GM19351 (cell line): ENCODE measurements at regions not wholly inside any gene's neighbourhood (a gene's known extent, or its start where the extent isn't known, plus 50 kb on each side); places are given as distances from the start of the nearest gene placed in this dataset.
"Not testable (repeated sequence)": the region's sequence is repeated elsewhere in the genome, so short reads cannot be mapped to it uniquely, and the experiment has no call there.

Experiments
- ATAC-seq: cut with Tn5 transposase; IDR thresholded peaks from one replicate; pipeline ENCODE4 v1.9.1; 2021; ENCODE audit warnings: mild to moderate bottlenecking, moderate library complexity; ENCODE audit not compliant: unreplicated experiment

GRCh38 chr22:22296047-22296446, 51.5 kb downstream of the VPREB1 start:
- not testable (repeated sequence) for ATAC-seq

- ATAC-seq = not testable (repeated sequence)
Measured at GRCh38 chr22:22297159-22297793, 52.7 kb downstream of the VPREB1 start.

- not testable (repeated sequence) for ATAC-seq
Measured at GRCh38 chr22:22297794-22298653, 53.4 kb downstream of the VPREB1 start.

DNA sequence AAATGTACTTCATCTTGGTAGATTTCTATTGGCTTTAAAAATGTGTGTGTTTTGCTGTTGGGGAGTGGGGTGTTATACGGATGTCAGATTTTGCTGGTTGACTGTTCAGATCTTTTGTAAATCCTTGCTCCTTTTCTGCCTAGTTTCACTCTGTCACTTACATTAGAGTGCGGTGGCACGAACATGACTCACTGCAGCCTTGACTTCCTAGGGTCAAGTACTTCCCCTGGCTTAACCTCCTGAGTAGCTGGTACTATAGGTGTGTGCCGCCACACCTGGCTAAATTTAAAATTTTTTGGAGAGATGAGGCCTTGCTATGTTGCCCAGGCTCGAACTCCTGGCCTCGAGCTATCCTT, 54.0 kb downstream of the VPREB1 start:
- ATAC-seq = not testable (repeated sequence)

GRCh38 chr22:22300511-22300910, 55.9 kb downstream of the VPREB1 start:
- not testable (repeated sequence) for ATAC-seq

- ATAC-seq = not testable (repeated sequence)
Measured at GRCh38 chr22:22300946-22301345, 56.4 kb downstream of the VPREB1 start.

DNA sequence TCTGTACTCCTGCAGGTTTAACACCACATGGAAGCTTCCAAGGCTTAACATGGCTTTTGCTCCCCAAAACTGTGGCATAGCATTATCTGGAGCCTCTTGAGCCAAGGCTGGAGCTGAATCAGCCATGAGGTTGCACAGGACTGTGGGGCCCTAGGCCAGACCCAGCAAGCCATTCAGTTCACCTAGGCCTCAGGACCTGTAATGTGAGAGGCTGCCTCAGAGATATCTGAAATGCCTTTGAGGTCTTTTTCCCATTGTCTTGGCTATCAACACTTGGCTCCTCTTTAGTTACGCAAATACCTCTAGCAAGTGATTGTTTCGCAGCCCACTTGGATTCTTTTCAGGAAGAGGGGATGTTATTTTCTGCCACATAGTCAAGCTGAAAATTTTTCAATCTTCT, 72.0 kb downstream of the VPREB1 start:
- ATAC-seq = no peak

GRCh38 chr22:22318723-22319465, 74.3 kb downstream of the VPREB1 start:
- ATAC-seq = no peak

GRCh38 chr22:22321743-22322611, 77.4 kb downstream of the VPREB1 start:
- ATAC-seq = peak; percentile 72

DNA sequence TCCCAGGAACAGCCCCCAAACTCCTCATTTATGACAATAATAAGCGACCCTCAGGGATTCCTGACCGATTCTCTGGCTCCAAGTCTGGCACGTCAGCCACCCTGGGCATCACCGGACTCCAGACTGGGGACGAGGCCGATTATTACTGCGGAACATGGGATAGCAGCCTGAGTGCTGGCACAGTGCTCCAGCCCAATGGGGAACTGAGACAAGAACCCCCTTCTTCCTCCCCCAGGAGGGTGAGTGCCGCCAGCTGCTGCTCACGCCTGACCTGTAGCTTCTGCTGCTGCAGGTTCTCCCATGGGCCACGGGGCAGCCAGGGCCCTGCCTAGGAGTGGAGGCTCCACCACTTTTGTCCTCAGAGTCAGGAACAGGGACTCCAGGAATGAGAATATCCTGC, 78.2 kb downstream of the VPREB1 start:
- ATAC-seq = no peak

- ATAC-seq = no peak
Measured at GRCh38 chr22:22327723-22328122, 83.1 kb downstream of the VPREB1 start.

GRCh38 chr22:22329792-22330191, 85.2 kb downstream of the VPREB1 start:
- ATAC-seq = no peak

DNA sequence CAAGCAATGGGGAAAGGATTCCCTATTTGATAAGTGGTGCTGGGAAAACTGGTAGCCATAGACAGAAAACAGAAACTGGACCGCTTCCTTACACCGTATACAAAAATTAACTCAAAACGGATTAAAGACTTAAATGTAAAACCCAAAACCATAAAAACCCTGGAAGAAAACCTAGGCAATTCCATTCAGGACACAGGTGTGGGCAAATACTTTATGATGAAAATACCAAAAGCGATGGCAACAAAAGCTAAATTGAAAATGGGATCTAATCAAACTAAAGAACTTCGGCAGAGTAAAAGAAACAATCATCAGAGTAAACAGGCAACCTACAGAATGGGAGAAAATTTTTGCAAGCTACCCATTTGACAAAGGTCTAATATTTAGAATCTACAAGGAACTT, 91.1 kb downstream of the VPREB1 start:
- ATAC-seq = not testable (repeated sequence)

GRCh38 chr22:22336333-22336732, 91.7 kb downstream of the VPREB1 start:
- ATAC-seq = not testable (repeated sequence)

- not testable (repeated sequence) for ATAC-seq
Measured at GRCh38 chr22:22338778-22339177, 94.2 kb downstream of the VPREB1 start.

DNA sequence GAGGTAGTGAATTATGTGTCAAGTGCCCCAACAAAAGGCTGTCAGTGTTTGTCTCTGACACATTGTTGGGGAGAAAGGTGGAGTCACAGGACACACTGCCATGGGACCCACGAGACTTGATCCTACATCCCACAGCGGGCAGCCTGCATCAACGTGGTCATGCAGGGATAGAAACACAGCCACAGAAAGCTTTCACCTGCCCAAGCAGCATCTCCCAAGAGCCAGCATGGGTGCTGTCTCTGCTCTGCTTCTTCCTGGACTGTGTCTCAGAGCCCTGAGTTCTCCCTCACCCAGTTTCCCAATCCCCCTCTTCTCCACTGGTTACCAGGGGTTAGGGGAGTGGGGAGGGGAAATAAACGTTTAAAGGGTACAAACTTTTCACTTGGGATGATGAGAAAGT, 97.2 kb downstream of the VPREB1 start:
- no peak for ATAC-seq

GRCh38 chr22:22342697-22343580, 98.4 kb downstream of the VPREB1 start:
- ATAC-seq = no peak

- ATAC-seq = no peak
Measured at GRCh38 chr22:22343581-22344296, 99.2 kb downstream of the VPREB1 start.

- no peak for ATAC-seq
Measured at GRCh38 chr22:22344430-22344829, 99.8 kb downstream of the VPREB1 start.
